H1 (cell line): ENCODE measurements at regions not wholly inside any gene's neighbourhood (a gene's known extent, or its start where the extent isn't known, plus 50 kb on each side); places are given as distances from the start of the nearest gene placed in this dataset.
A peak's percentile ranks its signal among the peaks of the same experiment; 100 is the strongest.

ENCODE experiments used
- CTCF ChIA-PET: fragments of 300-600 bp; sonication (Branson Sonifier 250); formaldehyde crosslinking; loops from one replicate; lab custom pipeline; 2021; ENCODE audit not compliant: partially characterized antibody; lab: Charles Lee
- POLR2A ChIA-PET: fragments of 300-600 bp; sonication (Branson Sonifier 250); formaldehyde crosslinking; loops from one replicate; lab custom pipeline; 2021; ENCODE audit warnings: inconsistent platforms; ENCODE audit not compliant: partially characterized antibody; lab: Charles Lee
- DNase-seq, 2 experiments: peaks; one replicate each; pipeline versions ENCODE4 v3.0.0 to v3.0.0-alpha.2; 2010 to 2022; ENCODE audit warnings: low spot score in 2 of 2, low read depth in 1 of 2, mixed read lengths in 1 of 2
- FAIRE-seq: peaks from 2 replicates; lab custom pipeline; 2011; peaks lifted over from hg19 to GRCh38; lab: Jason Lieb, UNC
- H2AFZ ChIP-seq: 2 replicates; pipeline ENCODE4 v1.8.1; 2012; ENCODE audit warnings: low read length, inconsistent platforms
- H2AK5ac ChIP-seq: 2 replicates; pipeline ENCODE4 v1.6.1; 2013; ENCODE audit warnings: low read depth, low read length
- H2BK120ac ChIP-seq: replicated peaks from 2 replicates; pipeline ENCODE3; 2013; ENCODE audit warnings: low read depth, low read length, inconsistent platforms
- H2BK12ac ChIP-seq: 2 replicates; pipeline ENCODE4 v1.6.1; 2013; ENCODE audit warnings: low read depth, low read length
- H2BK15ac ChIP-seq: 2 replicates; pipeline ENCODE4 v1.6.1; 2013; ENCODE audit warnings: low read length
- H2BK20ac ChIP-seq: 2 replicates; pipeline ENCODE4 v1.6.1; 2013; ENCODE audit warnings: low read length
- H2BK5ac ChIP-seq: 2 replicates; pipeline ENCODE4 v1.6.1; 2013; ENCODE audit warnings: low read depth, low read length
- H3K14ac ChIP-seq: 2 replicates; pipeline ENCODE4 v1.6.1; 2013; ENCODE audit warnings: inconsistent platforms; ENCODE audit not compliant: insufficient read length
- H3K18ac ChIP-seq: 2 replicates; pipeline ENCODE4 v1.6.1; 2013; ENCODE audit warnings: low read length; ENCODE audit errors: extremely low read depth
- H3K23ac ChIP-seq: 2 replicates; pipeline ENCODE4 v1.6.1; 2013; ENCODE audit warnings: inconsistent platforms; ENCODE audit not compliant: insufficient read length
- H3K23me2 ChIP-seq: 2 replicates; pipeline ENCODE4 v1.6.1; 2013; ENCODE audit warnings: low read depth, low read length
- H3K27ac ChIP-seq: 2 replicates; pipeline ENCODE4 v1.6.1; 2011; ENCODE audit warnings: low read depth, low read length, inconsistent platforms
- H3K27me3 ChIP-seq, 4 experiments: replicated peaks in 1 of 4; 1 replicate in 1 of 4; 2 replicates in 3 of 4; pipeline versions ENCODE4 v1.6.1 to v1.8.1; 2011 to 2013; ENCODE audit warnings: low read length in 3 of 4, mild to moderate bottlenecking in 3 of 4, inconsistent platforms in 2 of 4, mixed read lengths in 2 of 4, moderate library complexity in 1 of 4; ENCODE audit not compliant: control insufficient read depth in 3 of 4, insufficient read depth in 3 of 4; ENCODE audit errors: extremely low read depth in 1 of 4
- H3K36me3 ChIP-seq, 4 experiments: 2 replicates each; pipeline versions ENCODE4 v1.6.1 to v1.8.1; 2011 to 2013; ENCODE audit warnings: mild to moderate bottlenecking in 4 of 4, low read length in 3 of 4, moderate library complexity in 2 of 4, control low read depth in 1 of 4, inconsistent platforms in 1 of 4; ENCODE audit not compliant: insufficient read depth in 4 of 4, control insufficient read depth in 2 of 4
- H3K4ac ChIP-seq: replicated peaks from 2 replicates; pipeline ENCODE3; 2013; ENCODE audit warnings: low read length, low read depth, mixed read lengths, inconsistent platforms; ENCODE audit not compliant: insufficient read length
- H3K4me1 ChIP-seq, 4 experiments: replicated peaks in 1 of 4; 1 replicate in 1 of 4; 2 replicates in 3 of 4; pipeline versions ENCODE4 v1.6.1 to v1.8.1; 2011 to 2013; ENCODE audit warnings: low read length in 3 of 4, inconsistent platforms in 2 of 4, mixed read lengths in 1 of 4; ENCODE audit not compliant: insufficient read depth in 4 of 4, control insufficient read depth in 3 of 4
- H3K4me2 ChIP-seq, 2 experiments: 2 replicates each; pipeline versions ENCODE4 v1.6.1 to v1.8.1; 2011 to 2013; ENCODE audit warnings: low read depth in 2 of 2, low read length in 2 of 2, control low read depth in 1 of 2, inconsistent platforms in 1 of 2, mild to moderate bottlenecking in 1 of 2; ENCODE audit not compliant: insufficient read depth in 1 of 2
- H3K4me3 ChIP-seq, 4 experiments: fragments of 200-600, 300-600 bp in 1 of 4; sonication (generic), shearing (Covaris generic), sonication (Bioruptor Twin) in 1 of 4; 2 replicates each; pipeline versions ENCODE4 v1.5.1 to v1.8.1; 2011 to 2016; ENCODE audit warnings: low read length in 4 of 4, low read depth in 3 of 4, control low read depth in 2 of 4, inconsistent platforms in 2 of 4, mild to moderate bottlenecking in 2 of 4, mixed read lengths in 1 of 4, moderate library complexity in 1 of 4; ENCODE audit not compliant: insufficient read depth in 2 of 4; ENCODE audit errors: extremely low read depth in 1 of 4
- H3K56ac ChIP-seq: replicated peaks from 2 replicates; pipeline ENCODE3; 2013; ENCODE audit warnings: low read depth, mild to moderate bottlenecking, mixed read lengths, low read length, inconsistent platforms; ENCODE audit not compliant: insufficient read length
- H3K79me1 ChIP-seq: 2 replicates; pipeline ENCODE4 v1.6.1; 2013; ENCODE audit warnings: low read depth, low read length, control low read depth
- H3K79me2 ChIP-seq, 2 experiments: 2 replicates each; pipeline versions ENCODE4 v1.6.1 to v1.8.1; 2012 to 2013; ENCODE audit warnings: low read length in 2 of 2, mild to moderate bottlenecking in 2 of 2, inconsistent platforms in 1 of 2; ENCODE audit not compliant: insufficient read depth in 2 of 2, control insufficient read depth in 1 of 2
- H3K9ac ChIP-seq, 4 experiments: replicated peaks in 1 of 4; 1 replicate in 1 of 4; 2 replicates in 3 of 4; pipeline versions ENCODE4 v1.6.1 to v1.8.1; 2011 to 2013; ENCODE audit warnings: low read depth in 3 of 4, low read length in 3 of 4, control low read depth in 2 of 4, mild to moderate bottlenecking in 2 of 4, moderate library complexity in 2 of 4, inconsistent platforms in 1 of 4; ENCODE audit errors: extremely low read depth in 1 of 4
- H3K9me3 ChIP-seq, 2 experiments: 2 replicates each; pipeline versions ENCODE4 v1.6.1 to v1.8.1; 2012 to 2013; ENCODE audit warnings: mild to moderate bottlenecking in 2 of 2, moderate library complexity in 2 of 2, control low read depth in 1 of 2, inconsistent platforms in 1 of 2, low read depth in 1 of 2, low read length in 1 of 2, mixed read lengths in 1 of 2; ENCODE audit not compliant: insufficient read depth in 2 of 2
- H4K20me1 ChIP-seq, 2 experiments: replicated peaks in 1 of 2; 2 replicates each; pipeline versions ENCODE3 to v1.8.1; 2011 to 2013; ENCODE audit warnings: inconsistent platforms in 2 of 2, low read length in 2 of 2, mild to moderate bottlenecking in 1 of 2; ENCODE audit not compliant: insufficient read depth in 2 of 2, control insufficient read depth in 1 of 2
- H4K5ac ChIP-seq: 2 replicates; pipeline ENCODE4 v1.6.1; 2013; ENCODE audit warnings: low read length, low read depth, mixed read lengths, inconsistent platforms; ENCODE audit not compliant: insufficient read length
- H4K8ac ChIP-seq: 2 replicates; pipeline ENCODE4 v1.8.0; 2013; ENCODE audit warnings: mild to moderate bottlenecking, moderate library complexity, low read length, inconsistent platforms; ENCODE audit not compliant: insufficient read depth; ENCODE audit errors: extremely low read depth
- H4K91ac ChIP-seq: replicated peaks from 2 replicates; pipeline ENCODE3; 2013; ENCODE audit warnings: low read length, mixed read lengths, inconsistent platforms; ENCODE audit not compliant: insufficient read length
- RXRA ChIP-seq: IDR thresholded peaks from 2 replicates; pipeline ENCODE4 v1.6.1; 2011; ENCODE audit warnings: low read depth, mild to moderate bottlenecking, low read length, moderate library complexity; ENCODE audit not compliant: insufficient read depth
- SP1 ChIP-seq: IDR thresholded peaks from 2 replicates; pipeline ENCODE4 v1.6.1; 2011; ENCODE audit warnings: low read depth, low read length
- SP4 ChIP-seq: IDR thresholded peaks from 2 replicates; pipeline ENCODE4 v1.6.1; 2012; ENCODE audit warnings: low read length, inconsistent platforms
- TBP ChIP-seq: IDR thresholded peaks from 2 replicates; pipeline ENCODE4 v1.6.1; 2011; ENCODE audit warnings: low read depth, low read length, improper control_type of control experiment
- ZNF274 ChIP-seq: IDR thresholded peaks from 2 replicates; pipeline ENCODE4 v1.7.0; 2012; ENCODE audit warnings: low read length, borderline replicate concordance; ENCODE audit errors: extremely low read depth
- WGBS, 2 experiments: shearing (Covaris generic) in 1 of 2; methylation state at CpG; one replicate each; pipeline versions ENCODE4 v1.1.6 to v1.1.7; 2013 to 2015; ENCODE audit warnings: low lambda C conversion rate in 2 of 2, mixed read lengths in 2 of 2, inconsistent platforms in 1 of 2, low coverage in 1 of 2, missing lambda C conversion rate in 1 of 2; ENCODE audit not compliant: insufficient replicate concordance in 2 of 2, insufficient coverage in 1 of 2, insufficient read length in 1 of 2; ENCODE audit errors: extremely low coverage in 1 of 2, missing lambda C conversion rate in 1 of 2; 5-methylcytosine and 5-hydroxymethylcytosine counted together
- TF ChIP-seq, protein P1 (sequence below): IDR thresholded peaks from 2 replicates; pipeline ENCODE4 v1.6.1; 2011; ENCODE audit warnings: low read length, improper control_type of control experiment

DNA sequence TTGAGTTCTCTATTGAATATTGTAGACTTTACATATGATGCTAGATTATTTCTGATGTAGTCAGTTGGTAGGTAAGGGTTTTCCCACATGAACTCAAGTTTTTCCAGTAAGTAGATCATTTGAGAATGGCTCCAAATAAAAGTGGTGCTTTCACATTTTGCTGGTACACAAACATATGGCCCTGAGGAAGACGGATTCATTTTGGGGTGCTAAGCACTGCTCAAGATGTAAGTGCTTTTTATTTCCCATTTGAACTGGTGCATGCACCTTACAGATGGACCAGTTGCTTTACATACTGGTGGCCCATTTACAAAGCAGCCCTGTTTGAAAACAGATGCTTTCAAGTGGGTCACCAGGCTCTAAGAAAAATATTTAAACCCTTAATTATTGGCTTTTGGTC lies 266.7 kb downstream of the MEIS1 start:
- peak; percentile 7 for FAIRE-seq
- no peak overlapping the region for H3K4me3 ChIP-seq

More for the DNA sequence above, 266.7 kb downstream of the MEIS1 start:
- no peak overlapping the region for H4K91ac ChIP-seq
- H2BK12ac ChIP-seq = no peak overlapping the region
- H2AK5ac ChIP-seq = no peak overlapping the region
- H4K5ac ChIP-seq = no peak overlapping the region
- H2BK5ac ChIP-seq = no peak overlapping the region
- H3K56ac ChIP-seq = no peak overlapping the region
- TF ChIP-seq SP1 (no peak), SP4 (no peak), TBP (no peak), ZNF274 (no peak), RXRA (no peak)
- TF ChIP-seq, protein P1, sequence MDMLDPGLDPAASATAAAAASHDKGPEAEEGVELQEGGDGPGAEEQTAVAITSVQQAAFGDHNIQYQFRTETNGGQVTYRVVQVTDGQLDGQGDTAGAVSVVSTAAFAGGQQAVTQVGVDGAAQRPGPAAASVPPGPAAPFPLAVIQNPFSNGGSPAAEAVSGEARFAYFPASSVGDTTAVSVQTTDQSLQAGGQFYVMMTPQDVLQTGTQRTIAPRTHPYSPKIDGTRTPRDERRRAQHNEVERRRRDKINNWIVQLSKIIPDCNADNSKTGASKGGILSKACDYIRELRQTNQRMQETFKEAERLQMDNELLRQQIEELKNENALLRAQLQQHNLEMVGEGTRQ = no peak
- H3K23ac ChIP-seq = no peak overlapping the region
- H4K8ac ChIP-seq = no peak overlapping the region
- no peak overlapping the region for H3K18ac ChIP-seq
- H3K4me2 ChIP-seq = no peak overlapping the region
- no peak overlapping the region for H2AFZ ChIP-seq
- no peak overlapping the region for H3K27ac ChIP-seq
- no peaks in the 10 kb centered on the region for H3K27me3 ChIP-seq
- H3K4me1 ChIP-seq = peaks cover 3 to 11% (median 5%) of the 10 kb centered on the region in 4 experiments; a peak in 6 of 7 replicates
- no peak overlapping the region for H2BK20ac ChIP-seq
- DNase-seq = no peak
- H3K79me2 ChIP-seq = no peaks in the 10 kb centered on the region
- CTCF ChIA-PET = no interaction called here
- H2BK15ac ChIP-seq = no peak overlapping the region
- no peak overlapping the region for H3K4ac ChIP-seq
- no peak overlapping the region for H3K9ac ChIP-seq
- POLR2A ChIA-PET = no interaction called here
- H3K23me2 ChIP-seq = no peaks in the 10 kb centered on the region
- no peak overlapping the region for H2BK120ac ChIP-seq
- H3K79me1 ChIP-seq = no peaks in the 10 kb centered on the region
- no peaks in the 10 kb centered on the region for H3K36me3 ChIP-seq
- WGBS, 2 experiments = 89% methylated on average over 1 of the region's 1 CpG; no CpG with 5 or more reads in 1 of the 2 experiments
- no peak overlapping the region for H3K14ac ChIP-seq
- H4K20me1 ChIP-seq = no peaks in the 10 kb centered on the region
- no peaks in the 10 kb centered on the region for H3K9me3 ChIP-seq
